DMS 273 treated with DMSO at 0.1 percent for 48 hours (cell line): ENCODE measurements at regions not wholly inside any gene's neighbourhood (a gene's known extent, or its start where the extent isn't known, plus 50 kb on each side); places are given as distances from the start of the nearest gene placed in this dataset.
"Not testable (repeated sequence)": the region's sequence is repeated elsewhere in the genome, so short reads cannot be mapped to it uniquely, and the experiment has no call there.

ENCODE experiments used
- DNase-seq: peaks from one replicate; lab custom pipeline; 2025; lab: John Stamatoyannopoulos, UW

DNA sequence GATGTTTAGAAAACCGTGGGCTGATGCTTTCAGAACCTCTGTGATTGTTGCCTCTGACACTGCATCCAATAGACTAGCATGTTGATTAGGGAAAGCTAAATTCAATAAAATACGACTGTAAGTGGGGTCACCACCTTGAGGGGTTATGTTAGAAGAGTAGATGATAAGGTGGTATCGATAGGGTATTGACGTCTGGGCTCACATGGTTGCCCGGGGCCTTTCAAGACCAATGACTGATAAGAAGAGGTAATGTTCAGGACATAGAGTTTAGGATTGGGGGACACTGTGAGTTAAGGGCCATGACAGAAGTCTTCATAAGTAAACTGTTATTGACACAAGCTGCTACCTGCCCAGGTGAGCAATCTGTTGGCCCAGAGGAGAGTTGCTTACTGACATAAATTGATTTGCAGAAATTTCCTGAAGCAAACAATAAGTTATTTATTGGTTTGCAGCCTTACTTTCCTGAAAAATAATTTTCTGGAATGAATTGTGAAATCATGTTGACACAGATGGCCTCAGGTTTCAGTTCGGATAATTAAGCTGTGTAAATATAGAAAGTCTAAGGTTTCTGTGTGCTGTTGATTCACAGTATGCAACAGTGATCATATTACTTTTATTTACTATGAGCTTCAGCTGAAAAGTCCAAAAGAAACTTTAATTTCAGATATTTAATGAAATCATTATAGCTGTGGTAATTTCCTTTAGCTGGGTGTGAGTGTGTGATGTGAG is 289.9 kb upstream of the PRSS16 start:
- not testable (repeated sequence) for DNase-seq

DNA sequence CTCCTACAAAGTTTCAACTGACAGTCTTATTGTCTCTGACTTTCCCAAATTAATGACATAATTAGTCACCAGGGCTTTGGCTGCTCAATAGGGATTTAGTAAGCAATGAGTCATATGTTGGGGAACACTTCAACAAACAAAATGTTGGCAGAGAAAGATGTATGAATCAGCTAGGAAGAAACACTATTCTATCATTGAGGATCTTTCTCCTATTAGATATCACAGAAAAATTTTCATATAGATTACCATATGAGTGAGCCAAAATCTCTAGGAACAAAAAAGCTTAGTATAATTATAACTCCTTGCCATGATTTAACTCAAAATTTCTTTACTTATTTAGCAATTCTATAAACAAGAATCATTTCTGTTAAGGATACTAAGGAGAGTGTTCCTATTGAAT is 286.3 kb upstream of the PRSS16 start:
- DNase-seq: not testable (repeated sequence)

DNA sequence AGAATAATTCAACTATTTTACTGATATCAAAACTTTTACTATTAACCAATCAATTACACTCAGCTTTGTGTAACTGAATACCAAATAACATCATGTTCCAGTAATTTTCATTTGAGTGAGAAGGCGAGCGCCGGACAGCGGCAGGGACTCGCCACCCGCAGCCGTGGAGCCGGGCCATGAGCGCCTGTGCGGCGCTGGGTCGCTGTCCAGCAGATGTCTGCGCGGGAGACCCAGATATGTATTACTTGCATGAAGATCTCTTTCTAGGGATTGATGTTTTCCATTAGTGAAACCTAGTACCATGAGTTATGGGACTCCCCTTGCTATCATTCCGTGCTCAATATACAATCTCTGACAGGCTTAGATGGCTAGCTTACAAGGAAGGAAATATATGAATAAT is 245.1 kb upstream of the PRSS16 start:
- no peak for DNase-seq

DNA sequence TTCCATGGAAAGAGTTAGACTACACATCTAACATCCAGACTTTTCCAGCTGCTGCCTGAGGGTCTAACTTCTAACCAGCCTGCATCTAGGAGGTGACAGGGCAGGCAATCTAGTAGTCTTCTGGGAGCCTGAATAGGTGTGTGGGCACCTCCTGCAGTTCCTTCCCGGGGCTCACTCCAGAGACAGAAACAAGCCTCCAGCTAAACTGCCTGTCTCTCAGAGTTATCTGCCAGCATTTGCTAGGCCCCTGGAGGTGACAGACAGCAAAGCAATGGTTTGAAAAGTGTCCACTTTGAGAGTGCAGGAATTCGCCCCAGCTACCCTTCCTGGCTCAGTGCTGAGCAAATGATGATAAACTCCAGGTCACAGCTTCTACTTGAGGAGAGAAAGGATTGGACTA is 240.5 kb upstream of the PRSS16 start:
- no peak for DNase-seq

DNA sequence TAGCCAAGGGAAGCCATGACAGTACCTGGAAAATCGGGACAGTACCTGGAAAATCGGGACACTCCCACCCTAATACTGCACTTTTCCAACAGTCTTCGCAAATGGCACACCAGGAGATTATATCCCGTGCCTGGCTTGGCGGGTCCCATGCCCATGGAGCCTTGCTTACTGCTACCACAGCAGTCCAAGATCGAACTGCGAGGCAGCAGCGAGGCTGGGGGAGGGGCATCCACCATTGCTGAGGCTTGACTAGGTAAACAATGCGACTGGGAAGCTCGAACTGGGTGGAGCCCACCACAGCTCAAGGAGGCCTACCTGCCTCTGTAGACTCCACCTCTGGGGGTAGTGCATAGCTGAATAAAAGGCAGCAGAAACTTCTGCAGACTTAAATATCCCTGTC is 238.9 kb upstream of the PRSS16 start:
- not testable (repeated sequence) for DNase-seq

DNA sequence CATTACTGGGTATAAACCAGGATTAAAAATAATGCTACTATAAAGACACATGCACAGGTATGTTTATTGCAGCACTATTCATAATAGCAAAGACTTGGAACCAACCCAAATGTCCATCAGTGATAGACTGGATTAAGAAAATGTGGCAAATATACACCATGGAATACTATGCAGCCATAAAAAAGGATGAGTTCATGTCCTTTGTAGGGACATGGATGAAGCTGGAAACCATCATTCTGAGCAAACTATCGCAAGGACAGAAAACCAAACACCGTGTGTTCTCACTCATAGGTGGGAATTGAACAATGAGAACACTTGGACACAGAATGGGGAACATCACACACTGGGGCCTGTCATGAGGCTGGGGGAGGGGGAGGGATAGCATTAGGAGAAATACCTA is 233.4 kb upstream of the PRSS16 start:
- not testable (repeated sequence) for DNase-seq

DNA sequence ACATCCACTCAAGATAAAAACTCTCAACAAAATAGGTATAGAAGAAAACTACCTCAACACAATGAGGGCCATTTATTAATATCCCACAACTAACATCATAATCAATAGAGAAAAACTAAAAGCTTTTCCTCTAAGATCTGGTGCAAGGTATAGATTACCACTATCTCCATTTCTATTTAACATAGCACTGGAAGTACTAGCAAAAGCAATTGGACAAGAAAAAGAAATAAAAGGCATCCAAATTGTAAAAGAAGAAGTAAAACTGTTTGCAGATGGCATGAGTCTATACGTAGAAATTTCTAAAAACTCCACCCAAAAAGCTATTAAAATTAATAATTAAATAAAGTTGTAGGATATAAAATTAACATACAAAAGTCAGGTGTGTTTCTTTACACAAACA is 230.8 kb upstream of the PRSS16 start:
- no peak for DNase-seq

DNA sequence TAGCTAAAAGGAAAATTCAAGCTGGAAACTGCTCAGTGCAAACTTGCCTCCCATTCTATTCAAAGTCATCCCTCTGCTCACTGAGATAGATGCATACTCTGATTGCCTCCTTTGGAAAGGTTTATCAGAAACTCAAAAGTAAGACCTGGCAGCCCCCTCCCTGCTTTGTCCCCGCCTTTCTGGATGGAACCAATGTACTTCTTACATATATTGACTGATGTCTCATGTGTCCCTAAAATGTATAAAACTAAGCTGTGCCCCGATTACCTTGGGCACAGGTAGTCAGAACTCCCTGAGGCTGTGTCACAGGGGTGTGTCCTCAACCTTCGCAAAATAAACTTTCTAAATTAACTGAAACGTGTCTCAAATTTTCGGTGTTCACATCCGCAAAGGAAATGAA is 229.1 kb upstream of the PRSS16 start:
- DNase-seq: not testable (repeated sequence)

DNA sequence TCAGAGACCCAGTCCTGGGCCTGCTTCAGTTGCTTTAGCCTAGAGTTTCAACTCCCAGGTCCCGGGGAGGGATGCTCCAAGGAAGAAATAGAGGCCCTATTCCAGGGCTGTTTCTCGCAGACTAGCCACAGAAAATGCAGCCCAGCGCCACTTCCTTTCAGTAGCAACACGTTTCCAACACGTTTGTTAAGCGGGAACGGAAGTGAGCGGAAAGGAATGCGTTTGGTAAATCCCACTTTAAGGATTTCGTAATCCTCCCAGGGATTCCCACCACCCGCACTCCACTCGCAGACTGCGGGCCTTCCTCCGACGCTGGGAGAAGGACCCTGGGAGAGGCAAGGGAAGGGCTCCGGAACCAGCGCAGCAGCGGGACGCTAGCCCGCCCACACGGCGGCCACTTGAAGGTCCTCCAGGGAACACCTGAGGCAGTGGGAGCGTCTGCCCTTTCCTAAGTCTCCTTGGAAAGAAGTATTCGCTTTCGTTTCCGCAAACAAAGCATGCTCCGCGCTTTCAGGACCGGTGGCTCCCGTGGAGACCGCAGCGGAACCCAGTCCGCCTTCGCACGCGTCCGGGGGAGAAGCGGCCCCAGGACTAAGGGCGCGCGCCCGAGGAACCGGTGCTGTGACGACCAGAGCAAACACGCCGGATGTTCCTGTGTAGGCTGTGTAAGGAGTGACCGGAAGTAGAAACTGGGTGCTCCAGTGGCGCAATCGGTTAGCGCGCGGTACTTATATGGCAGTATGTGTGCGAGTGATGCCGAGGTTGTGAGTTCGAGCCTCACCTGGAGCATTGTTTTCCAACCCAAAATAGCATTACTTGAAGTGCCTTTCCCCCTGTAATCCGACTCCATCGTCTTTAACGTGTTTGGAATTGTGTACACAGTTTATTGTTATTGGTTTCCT is 227.6 kb upstream of the PRSS16 start:
- DNase-seq: peak; percentile 70

DNA sequence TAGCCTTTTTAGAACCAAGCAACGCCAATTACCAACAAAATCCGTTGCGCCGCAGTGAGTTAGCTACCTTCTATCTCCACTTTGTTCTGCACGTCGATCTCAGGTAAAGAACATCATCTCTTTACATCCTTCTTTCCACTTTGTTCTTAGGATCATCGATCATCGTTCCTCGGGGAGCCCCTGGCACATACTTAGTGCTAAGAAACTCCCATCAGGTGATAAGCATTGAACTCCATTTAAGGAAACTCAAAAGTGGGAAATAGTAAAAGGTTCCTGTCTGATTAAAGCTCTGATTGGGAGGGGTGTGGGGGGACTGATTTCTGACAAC is 227.0 kb upstream of the PRSS16 start:
- DNase-seq: no peak

DNA sequence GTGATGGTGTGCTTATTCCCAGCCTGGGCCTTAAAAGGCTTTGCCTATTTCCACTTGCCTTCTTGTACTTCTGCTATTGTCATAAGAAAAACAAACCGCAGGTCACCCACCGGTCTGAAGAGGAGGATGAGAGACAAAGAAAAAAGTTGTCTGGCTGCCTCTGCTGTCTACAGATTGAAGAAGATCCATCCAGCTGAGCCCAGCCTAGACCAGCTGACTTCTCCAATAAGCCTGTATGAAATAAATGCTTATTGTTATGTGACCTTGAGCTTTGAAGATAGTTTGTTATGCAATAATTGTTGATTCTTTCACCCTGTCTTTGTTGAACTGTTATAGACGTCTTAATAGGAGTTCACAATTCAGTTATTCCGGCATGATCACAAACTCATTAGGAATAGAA is 223.8 kb upstream of the PRSS16 start:
- no peak for DNase-seq

DNA sequence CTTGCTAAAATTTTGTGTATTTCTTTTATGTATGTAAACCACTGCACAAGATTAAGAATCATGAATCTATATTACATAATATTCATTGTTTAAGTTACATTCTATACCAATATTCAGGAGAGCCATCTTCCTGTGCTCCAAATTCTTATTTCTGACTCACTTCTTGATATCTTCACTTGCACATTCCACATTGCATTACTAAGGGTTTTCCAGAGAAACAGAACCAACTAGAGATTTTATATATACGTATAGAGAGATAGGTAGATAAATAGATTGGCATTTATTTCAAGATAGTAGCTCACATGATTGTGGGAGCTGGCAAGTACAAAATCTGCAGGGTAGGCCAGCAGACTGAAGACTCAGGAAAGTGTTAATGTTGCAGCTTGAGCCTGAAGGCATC is 222.2 kb upstream of the PRSS16 start:
- no peak for DNase-seq

DNA sequence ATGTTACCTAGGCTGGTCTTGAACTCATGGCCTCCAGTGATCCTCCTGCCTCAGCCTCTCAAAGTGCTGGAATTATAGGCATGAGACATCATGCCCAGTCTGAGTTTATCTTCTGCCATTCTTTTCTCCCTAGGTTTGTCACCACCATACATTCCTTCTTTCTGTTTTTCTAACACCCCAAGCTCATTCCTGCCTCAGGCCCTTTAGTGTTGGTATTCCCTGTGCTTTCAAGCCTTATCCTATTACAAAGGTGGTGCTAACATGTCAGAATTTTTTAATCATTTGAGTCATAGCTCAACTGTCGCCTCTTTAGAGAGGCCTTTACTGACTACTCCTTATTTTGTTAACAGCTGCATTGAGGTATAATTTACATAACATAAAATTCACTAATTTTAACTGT is 221.1 kb upstream of the PRSS16 start:
- DNase-seq: no peak

DNA sequence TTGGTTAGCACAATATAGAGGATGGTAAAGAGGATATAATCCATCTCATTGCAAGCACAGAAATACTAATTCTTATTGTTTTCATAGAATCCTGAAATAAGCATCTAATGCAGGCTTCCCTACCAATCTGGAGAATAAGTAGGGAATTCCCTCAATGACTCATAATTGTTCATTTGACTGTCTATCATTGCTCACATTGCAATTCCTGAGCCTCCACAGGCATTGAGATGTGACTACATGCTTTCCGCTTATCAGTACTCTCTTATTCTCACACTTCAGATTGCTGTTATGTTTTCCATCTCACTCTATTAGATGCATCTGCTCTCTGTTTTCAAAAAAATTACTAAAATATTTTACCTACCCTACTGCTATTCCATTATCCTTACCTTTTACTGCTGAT is 216.2 kb upstream of the PRSS16 start:
- DNase-seq: no peak

DNA sequence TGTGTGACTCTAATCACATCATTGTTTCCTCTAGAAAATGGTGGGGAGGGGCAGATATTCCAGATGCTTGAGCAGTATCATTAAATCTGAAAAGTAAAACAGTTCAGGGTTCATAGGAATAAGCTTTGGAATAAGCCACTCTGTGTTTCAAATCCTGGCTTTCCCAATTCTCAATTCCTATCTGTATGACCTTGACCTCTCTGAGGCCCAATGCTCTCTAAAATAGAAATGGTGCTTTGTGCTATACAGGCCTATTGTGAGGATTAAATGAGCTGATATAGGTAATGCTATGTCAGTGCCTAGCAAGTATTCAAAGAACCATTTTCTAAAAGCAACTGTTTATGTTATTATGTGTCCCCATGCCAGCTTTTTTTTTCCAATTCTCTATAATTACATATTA is 209.0 kb upstream of the PRSS16 start:
- no peak for DNase-seq

DNA sequence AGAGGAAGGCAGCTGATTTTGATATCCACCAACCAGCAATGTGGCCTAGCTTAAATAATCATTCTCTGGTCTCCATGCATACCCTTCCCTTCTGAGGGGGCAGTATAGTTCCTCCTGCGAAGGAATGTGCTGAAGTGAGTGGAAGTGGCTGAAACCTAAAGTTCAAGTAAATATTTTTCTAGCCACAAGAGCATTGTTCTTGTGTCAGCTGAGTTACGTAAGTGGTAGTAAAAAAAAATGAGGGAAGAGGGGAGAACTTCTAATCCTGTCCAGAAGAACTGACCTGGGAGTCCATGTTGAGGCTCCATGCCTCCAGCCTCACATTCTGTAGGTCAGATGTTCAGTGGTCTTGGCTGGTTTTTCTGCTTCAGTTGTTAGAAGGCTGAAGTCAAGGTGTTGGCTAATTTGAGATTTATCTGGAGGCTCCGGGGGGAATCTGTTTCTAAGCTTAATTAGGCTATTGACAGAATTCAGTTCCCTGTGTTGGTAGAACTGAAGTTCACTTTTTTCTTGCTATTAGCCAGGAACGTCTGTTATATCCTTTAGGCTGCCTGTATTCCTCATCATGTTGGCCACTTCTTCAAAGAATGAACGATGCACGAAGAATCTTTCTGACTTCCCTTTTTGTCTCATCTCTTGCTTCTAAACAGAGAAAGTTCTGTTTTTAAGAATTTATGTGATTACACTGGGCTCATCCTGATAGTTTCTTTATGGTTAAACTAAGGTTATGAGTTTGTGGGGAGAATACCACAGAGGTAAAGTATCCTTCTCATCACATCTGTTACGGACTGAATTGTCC is 207.1 kb upstream of the PRSS16 start:
- no peak for DNase-seq

DNA sequence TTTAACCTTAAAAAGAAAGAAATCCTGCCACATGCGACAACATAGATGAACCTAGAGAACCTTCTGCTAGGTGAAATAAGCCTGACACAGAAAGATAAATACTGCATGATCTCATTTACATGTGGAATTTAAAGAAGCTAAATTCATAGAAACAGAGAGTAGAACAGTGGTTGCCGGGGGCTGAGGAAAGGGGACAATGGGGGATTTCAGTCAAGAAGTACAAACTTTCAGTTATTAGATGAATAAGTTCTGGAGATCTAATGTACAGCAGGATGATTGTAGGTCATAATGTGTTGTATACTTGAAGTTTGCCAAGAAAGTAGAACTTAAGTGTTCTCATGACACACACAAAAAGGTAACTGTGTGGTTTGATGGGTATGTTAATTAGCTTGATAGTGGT is 204.3 kb upstream of the PRSS16 start:
- DNase-seq: no peak

DNA sequence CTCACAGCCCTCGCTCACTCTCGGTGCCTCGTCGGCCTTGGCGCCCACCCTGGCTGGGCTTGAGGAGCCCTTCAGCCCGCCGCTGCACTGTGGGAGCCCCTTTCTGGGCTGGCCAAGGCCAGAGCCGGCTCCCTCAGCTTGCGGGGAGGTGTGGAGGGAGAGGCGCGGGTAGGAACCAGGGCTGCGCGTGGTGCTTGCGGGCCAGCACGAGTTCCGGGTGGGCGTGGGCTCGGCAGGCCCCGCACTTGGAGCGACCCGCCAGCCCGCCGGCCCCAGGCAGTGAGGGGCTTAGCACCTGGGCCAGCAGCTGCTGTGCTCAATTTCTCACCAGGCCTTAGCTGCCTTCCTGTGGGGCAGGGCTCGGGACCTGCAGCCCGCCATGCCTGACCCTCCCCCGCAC is 202.4 kb upstream of the PRSS16 start:
- not testable (repeated sequence) for DNase-seq

DNA sequence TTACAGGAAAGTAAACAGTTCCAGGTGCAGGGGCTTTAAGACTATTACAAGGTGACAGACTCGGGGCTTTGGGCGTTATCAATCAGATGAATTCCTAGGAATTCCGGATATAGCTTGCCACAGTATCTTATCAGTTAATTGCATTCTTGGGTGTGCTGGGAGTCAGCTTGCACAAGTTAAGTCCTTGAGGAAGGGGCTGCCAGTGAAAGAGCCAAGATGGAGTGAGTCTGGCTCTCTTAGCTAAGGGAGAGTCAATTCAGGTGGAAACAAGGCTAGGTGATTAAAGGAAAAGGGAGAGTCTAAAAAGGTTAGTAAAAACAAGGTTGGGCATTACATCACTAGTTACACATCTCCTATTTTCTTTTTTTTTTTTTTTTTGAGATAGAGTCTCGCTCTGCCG is 199.8 kb upstream of the PRSS16 start:
- not testable (repeated sequence) for DNase-seq

DNA sequence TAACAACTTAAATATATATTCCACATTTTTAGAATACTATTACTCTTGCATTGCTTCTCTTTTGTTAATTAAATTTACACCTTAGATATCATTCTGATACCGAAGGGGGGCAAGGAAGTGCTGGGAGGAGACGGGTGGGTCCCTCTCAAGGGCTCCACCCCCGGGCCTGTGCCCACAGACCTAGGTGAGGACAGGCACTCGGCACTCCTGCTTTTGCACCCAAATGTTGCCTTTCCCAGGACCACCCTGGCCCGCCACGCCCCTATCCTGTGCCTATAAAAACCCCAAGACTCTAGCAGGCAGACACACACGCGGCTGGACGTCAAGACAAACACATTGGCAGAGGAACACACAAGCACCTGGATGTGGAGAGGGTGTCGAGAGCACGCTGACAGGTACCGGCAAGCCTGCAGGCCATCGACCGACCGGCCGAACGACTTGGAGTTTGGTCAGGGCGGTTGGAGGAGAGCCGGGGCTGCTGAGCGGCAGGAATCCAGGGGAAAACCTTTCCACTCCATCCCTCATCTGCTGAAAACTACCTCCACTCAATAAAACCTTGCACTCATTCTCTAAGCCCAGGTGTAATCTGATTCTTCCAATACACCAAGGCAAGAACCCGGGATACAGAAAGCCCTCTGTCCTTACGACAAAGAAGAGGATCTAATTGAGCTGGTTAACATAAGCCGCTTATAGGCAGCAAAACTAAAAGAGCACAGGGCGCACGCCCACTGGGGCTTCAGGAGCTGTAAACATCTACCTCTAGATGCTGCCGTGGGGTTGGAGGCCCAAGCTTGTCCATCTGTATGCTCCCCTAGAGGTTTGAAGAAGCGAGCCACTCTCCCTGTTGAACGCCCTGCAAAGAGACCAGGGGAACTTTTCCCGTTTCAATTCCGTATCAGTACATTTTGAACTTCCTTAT is 197.4 kb upstream of the PRSS16 start:
- DNase-seq: no peak

DNA sequence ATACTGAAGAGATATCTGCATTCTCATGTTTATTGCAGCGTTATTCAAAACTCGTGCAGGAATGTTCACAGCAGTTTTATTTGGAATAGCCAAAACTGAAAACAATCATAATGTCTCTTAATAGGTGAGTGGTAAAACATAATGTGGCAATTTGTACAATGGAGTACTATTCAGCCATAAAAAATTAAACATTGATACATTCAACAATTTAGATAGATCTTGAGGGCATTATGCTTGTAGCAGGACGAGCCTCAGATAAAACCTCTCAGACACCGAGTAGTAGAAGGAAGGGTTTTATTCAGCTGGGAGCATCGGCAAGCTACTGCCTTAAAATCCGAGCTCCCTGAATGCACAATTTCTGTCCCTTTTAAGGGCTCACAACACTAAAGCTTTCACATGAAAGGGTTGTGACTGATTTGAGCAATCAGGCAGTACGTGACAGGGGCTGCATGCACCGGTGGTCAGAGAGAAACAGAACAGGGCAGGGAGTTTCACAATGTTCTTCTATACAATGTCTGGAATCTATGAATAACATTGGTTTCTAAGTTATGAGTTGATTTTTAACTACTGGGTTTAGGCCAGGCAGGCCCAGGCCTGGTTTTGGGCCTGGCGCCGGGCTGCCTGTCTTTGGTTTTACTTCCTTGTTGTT is 195.3 kb upstream of the PRSS16 start:
- not testable (repeated sequence) for DNase-seq
